ENCODE measurements at regions not wholly inside any gene's neighbourhood (a gene's known extent, or its start where the extent isn't known, plus 50 kb on each side); places are given as distances from the start of the nearest gene placed in this dataset.

DNA sequence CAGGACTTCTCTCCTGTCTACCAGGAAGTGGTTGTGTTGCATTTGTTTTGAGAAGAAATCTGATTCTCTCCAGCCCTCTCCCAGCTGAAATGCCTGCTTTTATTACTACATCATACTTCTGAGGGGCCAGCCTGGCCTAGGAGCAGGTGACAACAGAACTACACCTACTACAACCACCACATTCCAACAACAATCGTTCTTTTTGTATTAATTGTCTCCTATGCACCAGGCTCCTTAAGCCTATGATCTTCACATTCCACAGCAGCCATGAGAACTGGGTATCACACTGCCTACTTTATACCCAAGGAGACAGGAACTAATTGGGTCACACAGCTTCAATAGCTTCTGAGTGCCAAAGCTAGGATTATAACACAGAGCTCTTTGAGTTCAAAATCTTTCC lies 167.7 kb downstream of the TDRD15 start:
- peaks cover 16% of the 10 kb centered on the region; the same call in 1 of the 2 replicates for H3K27me3 ChIP-seq (ENCODE audit: low read depth, low read length)
- no peak overlapping the region for H3K4me3 ChIP-seq (ENCODE audit: low read length)
- H3K4me2 ChIP-seq (ENCODE audit: low read length) = no peak overlapping the region
- no peaks in the 10 kb centered on the region for H3K9me3 ChIP-seq (ENCODE audit: insufficient read depth, low read length)
- H3K4me1 ChIP-seq (ENCODE audit: low read length) = no peaks in the 10 kb centered on the region
- no peaks in the 10 kb centered on the region for H3K36me3 ChIP-seq (replicated peaks; ENCODE audit: low read depth, low read length)
- no peaks in the 10 kb centered on the region for H3K79me2 ChIP-seq (ENCODE audit: low read length)
- H4K20me1 ChIP-seq (ENCODE audit: insufficient read depth, low read length) = no peaks in the 10 kb centered on the region
- H3K27ac ChIP-seq (ENCODE audit: low read length) = no peak overlapping the region
- TF ChIP-seq EZH2phosphoT487 (IDR thresholded peaks at IDR 0.05; ENCODE audit: low read depth) = no peak
- TF ChIP-seq CTCF (IDR thresholded peaks at IDR 0.05; ENCODE audit: low read depth, low read length) = no peak
- H2AFZ ChIP-seq (ENCODE audit: low read depth, low read length) = no peak overlapping the region
- H3K9ac ChIP-seq (ENCODE audit: low read length) = no peak overlapping the region

- H3K4me3 ChIP-seq (ENCODE audit: low read length) = no peak overlapping the region
- no peak overlapping the region for H3K9ac ChIP-seq (ENCODE audit: low read length)
- TF ChIP-seq CTCF (IDR thresholded peaks at IDR 0.05; ENCODE audit: low read depth, low read length) = no peak
- TF ChIP-seq EZH2phosphoT487 (IDR thresholded peaks at IDR 0.05; ENCODE audit: low read depth) = no peak
- H3K27ac ChIP-seq (ENCODE audit: low read length) = no peak overlapping the region
- H3K9me3 ChIP-seq (ENCODE audit: insufficient read depth, low read length) = no peaks in the 10 kb centered on the region
- H2AFZ ChIP-seq (ENCODE audit: low read depth, low read length) = no peak overlapping the region
- H3K4me1 ChIP-seq (ENCODE audit: low read length) = no peaks in the 10 kb centered on the region
- H3K4me2 ChIP-seq (ENCODE audit: low read length) = no peak overlapping the region
- no peaks in the 10 kb centered on the region for H3K79me2 ChIP-seq (ENCODE audit: low read length)
- no peaks in the 10 kb centered on the region for H4K20me1 ChIP-seq (ENCODE audit: insufficient read depth, low read length)
- H3K36me3 ChIP-seq (replicated peaks; ENCODE audit: low read depth, low read length) = no peaks in the 10 kb centered on the region
- H3K27me3 ChIP-seq (ENCODE audit: low read depth, low read length) = peaks cover 28% of the 10 kb centered on the region; the same call in 1 of the 2 replicates
These were observed 170.7 kb downstream of the TDRD15 start for GRCh38 chr2:21294446-21294845.

GRCh38 chr2:21299411-21299810 lies 175.6 kb downstream of the TDRD15 start:
- no peaks in the 10 kb centered on the region for H3K36me3 ChIP-seq (replicated peaks; ENCODE audit: low read depth, low read length)
- H3K79me2 ChIP-seq (ENCODE audit: low read length) = no peaks in the 10 kb centered on the region
- H3K4me3 ChIP-seq (ENCODE audit: low read length) = no peak overlapping the region
- no peak overlapping the region for H3K9ac ChIP-seq (ENCODE audit: low read length)
- H3K9me3 ChIP-seq (ENCODE audit: insufficient read depth, low read length) = no peaks in the 10 kb centered on the region
- no peak overlapping the region for H3K27ac ChIP-seq (ENCODE audit: low read length)
- no peak overlapping the region for H2AFZ ChIP-seq (ENCODE audit: low read depth, low read length)
- H4K20me1 ChIP-seq (ENCODE audit: insufficient read depth, low read length) = no peaks in the 10 kb centered on the region
- peaks cover 16% of the 10 kb centered on the region; the same call in 1 of the 2 replicates for H3K27me3 ChIP-seq (ENCODE audit: low read depth, low read length)
- no peak overlapping the region for H3K4me2 ChIP-seq (ENCODE audit: low read length)
- H3K4me1 ChIP-seq (ENCODE audit: low read length) = no peaks in the 10 kb centered on the region
- no peak for TF ChIP-seq CTCF (IDR thresholded peaks at IDR 0.05; ENCODE audit: low read depth, low read length)

- Histone ChIP-seq H3K36me3 (replicated peaks; ENCODE audit: low read depth, low read length) (no peaks in the 10 kb centered on the region), H3K4me3 (ENCODE audit: low read length) (no peak overlapping the region), H3K4me2 (ENCODE audit: low read length) (no peak overlapping the region), H3K9ac (ENCODE audit: low read length) (no peak overlapping the region), H3K9me3 (ENCODE audit: insufficient read depth, low read length) (no peaks in the 10 kb centered on the region), H4K20me1 (ENCODE audit: insufficient read depth, low read length) (no peaks in the 10 kb centered on the region), H3K27ac (ENCODE audit: low read length) (no peak overlapping the region), H3K4me1 (ENCODE audit: low read length) (no peaks in the 10 kb centered on the region), H3K27me3 (ENCODE audit: low read depth, low read length) (peaks cover 9% of the 10 kb centered on the region; the same call in 1 of the 2 replicates), H2AFZ (ENCODE audit: low read depth, low read length) (no peak overlapping the region), H3K79me2 (ENCODE audit: low read length) (no peaks in the 10 kb centered on the region)
- TF ChIP-seq CTCF (IDR thresholded peaks at IDR 0.05; ENCODE audit: low read depth, low read length) = no peak
- TF ChIP-seq EZH2phosphoT487 (IDR thresholded peaks at IDR 0.05; ENCODE audit: low read depth) = no peak
These were observed 178.2 kb downstream of the TDRD15 start for GRCh38 chr2:21301871-21302455.
